ENCODE measurements at regions not wholly inside any gene's neighbourhood (a gene's known extent, or its start where the extent isn't known, plus 50 kb on each side); places are given as distances from the start of the nearest gene placed in this dataset.

DNA sequence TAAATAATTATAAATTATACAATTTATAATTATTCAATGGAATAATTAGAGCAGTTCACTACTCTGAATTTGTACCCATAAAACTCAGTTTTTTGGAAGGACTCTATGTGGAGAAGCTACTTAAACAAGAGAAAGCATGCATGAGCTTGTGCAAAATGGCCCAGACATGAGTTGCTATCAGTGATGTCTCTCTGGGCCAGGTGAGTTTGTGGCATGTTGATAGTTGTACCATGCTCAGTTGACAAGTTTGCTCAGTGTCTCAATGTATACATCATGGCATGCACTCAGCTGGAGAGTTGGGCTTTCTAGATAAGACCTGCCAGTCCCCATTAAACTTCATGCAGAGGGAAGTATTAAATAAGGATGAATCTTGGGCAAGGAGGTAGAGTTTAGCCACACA is 153.8 kb upstream of the TACR1 start (continued):
- TF ChIP-seq, protein P1, sequence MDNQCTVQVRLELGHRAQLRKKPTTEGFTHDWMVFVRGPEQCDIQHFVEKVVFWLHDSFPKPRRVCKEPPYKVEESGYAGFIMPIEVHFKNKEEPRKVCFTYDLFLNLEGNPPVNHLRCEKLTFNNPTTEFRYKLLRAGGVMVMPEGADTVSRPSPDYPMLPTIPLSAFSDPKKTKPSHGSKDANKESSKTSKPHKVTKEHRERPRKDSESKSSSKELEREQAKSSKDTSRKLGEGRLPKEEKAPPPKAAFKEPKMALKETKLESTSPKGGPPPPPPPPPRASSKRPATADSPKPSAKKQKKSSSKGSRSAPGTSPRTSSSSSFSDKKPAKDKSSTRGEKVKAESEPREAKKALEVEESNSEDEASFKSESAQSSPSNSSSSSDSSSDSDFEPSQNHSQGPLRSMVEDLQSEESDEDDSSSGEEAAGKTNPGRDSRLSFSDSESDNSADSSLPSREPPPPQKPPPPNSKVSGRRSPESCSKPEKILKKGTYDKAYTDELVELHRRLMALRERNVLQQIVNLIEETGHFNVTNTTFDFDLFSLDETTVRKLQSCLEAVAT (IDR thresholded peaks at IDR 0.05), result no peak
- TF ChIP-seq, protein P2, sequence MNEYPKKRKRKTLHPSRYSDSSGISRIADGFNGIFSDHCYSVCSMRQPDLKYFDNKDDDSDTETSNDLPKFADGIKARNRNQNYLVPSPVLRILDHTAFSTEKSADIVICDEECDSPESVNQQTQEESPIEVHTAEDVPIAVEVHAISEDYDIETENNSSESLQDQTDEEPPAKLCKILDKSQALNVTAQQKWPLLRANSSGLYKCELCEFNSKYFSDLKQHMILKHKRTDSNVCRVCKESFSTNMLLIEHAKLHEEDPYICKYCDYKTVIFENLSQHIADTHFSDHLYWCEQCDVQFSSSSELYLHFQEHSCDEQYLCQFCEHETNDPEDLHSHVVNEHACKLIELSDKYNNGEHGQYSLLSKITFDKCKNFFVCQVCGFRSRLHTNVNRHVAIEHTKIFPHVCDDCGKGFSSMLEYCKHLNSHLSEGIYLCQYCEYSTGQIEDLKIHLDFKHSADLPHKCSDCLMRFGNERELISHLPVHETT (CRISPR knock-in tag; conservative IDR thresholded peaks at IDR 0.05 in 1 of 2, IDR thresholded peaks at IDR 0.05 in 1 of 2), result no peak
- TF ChIP-seq, protein P3, sequence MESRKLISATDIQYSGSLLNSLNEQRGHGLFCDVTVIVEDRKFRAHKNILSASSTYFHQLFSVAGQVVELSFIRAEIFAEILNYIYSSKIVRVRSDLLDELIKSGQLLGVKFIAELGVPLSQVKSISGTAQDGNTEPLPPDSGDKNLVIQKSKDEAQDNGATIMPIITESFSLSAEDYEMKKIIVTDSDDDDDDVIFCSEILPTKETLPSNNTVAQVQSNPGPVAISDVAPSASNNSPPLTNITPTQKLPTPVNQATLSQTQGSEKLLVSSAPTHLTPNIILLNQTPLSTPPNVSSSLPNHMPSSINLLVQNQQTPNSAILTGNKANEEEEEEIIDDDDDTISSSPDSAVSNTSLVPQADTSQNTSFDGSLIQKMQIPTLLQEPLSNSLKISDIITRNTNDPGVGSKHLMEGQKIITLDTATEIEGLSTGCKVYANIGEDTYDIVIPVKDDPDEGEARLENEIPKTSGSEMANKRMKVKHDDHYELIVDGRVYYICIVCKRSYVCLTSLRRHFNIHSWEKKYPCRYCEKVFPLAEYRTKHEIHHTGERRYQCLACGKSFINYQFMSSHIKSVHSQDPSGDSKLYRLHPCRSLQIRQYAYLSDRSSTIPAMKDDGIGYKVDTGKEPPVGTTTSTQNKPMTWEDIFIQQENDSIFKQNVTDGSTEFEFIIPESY (CRISPR knock-in tag; IDR thresholded peaks at IDR 0.05), result no peak
- TF ChIP-seq, protein P4, sequence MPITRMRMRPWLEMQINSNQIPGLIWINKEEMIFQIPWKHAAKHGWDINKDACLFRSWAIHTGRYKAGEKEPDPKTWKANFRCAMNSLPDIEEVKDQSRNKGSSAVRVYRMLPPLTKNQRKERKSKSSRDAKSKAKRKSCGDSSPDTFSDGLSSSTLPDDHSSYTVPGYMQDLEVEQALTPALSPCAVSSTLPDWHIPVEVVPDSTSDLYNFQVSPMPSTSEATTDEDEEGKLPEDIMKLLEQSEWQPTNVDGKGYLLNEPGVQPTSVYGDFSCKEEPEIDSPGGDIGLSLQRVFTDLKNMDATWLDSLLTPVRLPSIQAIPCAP (CRISPR knock-in tag; IDR thresholded peaks at IDR 0.05; ENCODE audit: borderline replicate concordance), result no peak
- TF ChIP-seq, protein P5, sequence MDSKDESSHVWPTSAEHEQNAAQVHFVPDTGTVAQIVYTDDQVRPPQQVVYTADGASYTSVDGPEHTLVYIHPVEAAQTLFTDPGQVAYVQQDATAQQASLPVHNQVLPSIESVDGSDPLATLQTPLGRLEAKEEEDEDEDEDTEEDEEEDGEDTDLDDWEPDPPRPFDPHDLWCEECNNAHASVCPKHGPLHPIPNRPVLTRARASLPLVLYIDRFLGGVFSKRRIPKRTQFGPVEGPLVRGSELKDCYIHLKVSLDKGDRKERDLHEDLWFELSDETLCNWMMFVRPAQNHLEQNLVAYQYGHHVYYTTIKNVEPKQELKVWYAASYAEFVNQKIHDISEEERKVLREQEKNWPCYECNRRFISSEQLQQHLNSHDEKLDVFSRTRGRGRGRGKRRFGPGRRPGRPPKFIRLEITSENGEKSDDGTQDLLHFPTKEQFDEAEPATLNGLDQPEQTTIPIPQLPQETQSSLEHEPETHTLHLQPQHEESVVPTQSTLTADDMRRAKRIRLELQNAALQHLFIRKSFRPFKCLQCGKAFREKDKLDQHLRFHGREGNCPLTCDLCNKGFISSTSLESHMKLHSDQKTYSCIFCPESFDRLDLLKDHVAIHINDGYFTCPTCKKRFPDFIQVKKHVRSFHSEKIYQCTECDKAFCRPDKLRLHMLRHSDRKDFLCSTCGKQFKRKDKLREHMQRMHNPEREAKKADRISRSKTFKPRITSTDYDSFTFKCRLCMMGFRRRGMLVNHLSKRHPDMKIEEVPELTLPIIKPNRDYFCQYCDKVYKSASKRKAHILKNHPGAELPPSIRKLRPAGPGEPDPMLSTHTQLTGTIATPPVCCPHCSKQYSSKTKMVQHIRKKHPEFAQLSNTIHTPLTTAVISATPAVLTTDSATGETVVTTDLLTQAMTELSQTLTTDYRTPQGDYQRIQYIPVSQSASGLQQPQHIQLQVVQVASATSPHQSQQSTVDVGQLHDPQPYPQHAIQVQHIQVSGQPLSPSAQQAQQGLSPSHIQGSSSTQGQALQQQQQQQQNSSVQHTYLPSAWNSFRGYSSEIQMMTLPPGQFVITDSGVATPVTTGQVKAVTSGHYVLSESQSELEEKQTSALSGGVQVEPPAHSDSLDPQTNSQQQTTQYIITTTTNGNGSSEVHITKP (IDR thresholded peaks at IDR 0.05; ENCODE audit: partially characterized antibody), result no peak
- TF ChIP-seq DDX20 (tag; IDR thresholded peaks at IDR 0.05; ENCODE audit: low read depth), result no peak

Data from K562 (cell line).